WTC11 (cell line): ENCODE measurements at regions not wholly inside any gene's neighbourhood (a gene's known extent, or its start where the extent isn't known, plus 50 kb on each side); places are given as distances from the start of the nearest gene placed in this dataset.

Experiments
- ATAC-seq: fragments of 200-7000 bp; cut with Tn5 transposase; 2 replicates; pipeline ENCODE4 v1.10.0; 2021; ENCODE audit warnings: mild to moderate bottlenecking, moderate library complexity
- CTCF ChIA-PET: fragments of 300-600 bp; sonication (Branson Sonifier 250); formaldehyde crosslinking; loops from one replicate; lab custom pipeline; 2021; ENCODE audit warnings: antibody characterized with exemption; lab: Charles Lee
- POLR2A ChIA-PET: fragments of 350-600 bp; sonication (Branson Sonifier 250); formaldehyde crosslinking; loops from one replicate; lab custom pipeline; 2021; ENCODE audit warnings: antibody characterized with exemption; lab: Charles Lee
- DNase-seq: peaks from one replicate; pipeline ENCODE4 v3.0.0; 2021; ENCODE audit warnings: low spot score
- H3K27ac Mint-ChIP-seq: 2 replicates; pipeline ENCODE4 v1.8.0; 2021; ENCODE audit warnings: mixed read lengths
- H3K27me3 Mint-ChIP-seq: 2 replicates; pipeline ENCODE4 v1.8.0; 2021; ENCODE audit warnings: low read depth, mild to moderate bottlenecking, moderate library complexity, mixed read lengths
- H3K36me3 Mint-ChIP-seq: 2 replicates; pipeline ENCODE4 v1.8.0; 2021; ENCODE audit warnings: mixed read lengths
- H3K4me1 Mint-ChIP-seq: 2 replicates; pipeline ENCODE4 v1.8.0; 2022; ENCODE audit warnings: mixed read lengths
- H3K4me3 Mint-ChIP-seq: 2 replicates; pipeline ENCODE4 v1.8.0; 2021; ENCODE audit warnings: mild to moderate bottlenecking, moderate library complexity, mixed read lengths
- H3K9me3 Mint-ChIP-seq: 2 replicates; pipeline ENCODE4 v1.8.0; 2021; ENCODE audit warnings: mixed read lengths
- ATF1 ChIP-seq: sonication (generic); formaldehyde crosslinking; IDR thresholded peaks from 2 replicates; pipeline ENCODE4 v1.8.1; 2023; ENCODE audit warnings: mild to moderate bottlenecking, moderate library complexity, missing genetic modification reagents
- CREM ChIP-seq: sonication (generic); formaldehyde crosslinking; IDR thresholded peaks from 2 replicates; pipeline ENCODE4 v1.8.1; 2022; ENCODE audit warnings: mild to moderate bottlenecking, missing genetic modification reagents, moderate library complexity
- GRHL2 ChIP-seq: fragments of 250-450 bp; sonication (Bioruptor Pico); IDR thresholded peaks from 2 replicates; pipeline ENCODE4 v1.8.0; 2022; ENCODE audit warnings: mild to moderate bottlenecking, moderate library complexity; ENCODE audit not compliant: insufficient replicate concordance, severe bottlenecking
- GTF2I ChIP-seq: fragments of 250-450 bp; sonication (Bioruptor Pico); conservative IDR thresholded peaks from 2 replicates; pipeline ENCODE4 v1.4.0; 2021; ENCODE audit warnings: mild to moderate bottlenecking
- JUN ChIP-seq: sonication (generic); formaldehyde crosslinking; IDR thresholded peaks from 2 replicates; pipeline ENCODE4 v1.8.0; 2023; ENCODE audit warnings: mild to moderate bottlenecking, missing genetic modification reagents
- MXD4 ChIP-seq: fragments of 250-450 bp; sonication (Bioruptor Pico); IDR thresholded peaks from 2 replicates; pipeline ENCODE4 v1.8.0; 2021; ENCODE audit warnings: mild to moderate bottlenecking, moderate library complexity, borderline replicate concordance
- MYBL2 ChIP-seq: sonication (generic); formaldehyde crosslinking; IDR thresholded peaks from 2 replicates; pipeline ENCODE4 v1.8.1; 2023; ENCODE audit warnings: mild to moderate bottlenecking, moderate library complexity, missing genetic modification reagents
- OVOL2 ChIP-seq: fragments of 250-450 bp; sonication (Bioruptor Pico); IDR thresholded peaks from 2 replicates; pipeline ENCODE4 v1.9.0; 2021; ENCODE audit warnings: mild to moderate bottlenecking, borderline replicate concordance
- RORB ChIP-seq: fragments of 250-450 bp; sonication (Bioruptor Pico); IDR thresholded peaks from 2 replicates; pipeline ENCODE4 v1.9.0; 2021; ENCODE audit warnings: mild to moderate bottlenecking
- ZNF121 ChIP-seq: sonication (generic); formaldehyde crosslinking; IDR thresholded peaks from 2 replicates; pipeline ENCODE4 v1.8.0; 2023; ENCODE audit warnings: missing genetic modification reagents
- ZNF263 ChIP-seq: sonication (generic); formaldehyde crosslinking; IDR thresholded peaks from 2 replicates; pipeline ENCODE4 v1.8.1; 2022; ENCODE audit warnings: low read depth, mild to moderate bottlenecking, moderate library complexity, missing genetic modification reagents
- ZNF416 ChIP-seq: fragments of 250-450 bp; sonication (Bioruptor Pico); IDR thresholded peaks from 2 replicates; pipeline ENCODE4 v1.9.0; 2021; ENCODE audit warnings: mild to moderate bottlenecking, inconsistent platforms
- ZNF423 ChIP-seq: fragments of 250-450 bp; sonication (Bioruptor Pico); IDR thresholded peaks from 2 replicates; pipeline ENCODE4 v2.1.2; 2022; ENCODE audit warnings: mild to moderate bottlenecking, moderate library complexity
- TF ChIP-seq, protein P1 (sequence below): sonication (generic); formaldehyde crosslinking; IDR thresholded peaks from 2 replicates; pipeline ENCODE4 v1.8.1; 2022; ENCODE audit warnings: mild to moderate bottlenecking, moderate library complexity, missing genetic modification reagents
- TF ChIP-seq, protein P2 (sequence below): sonication (generic); formaldehyde crosslinking; IDR thresholded peaks from 2 replicates; pipeline ENCODE4 v1.8.1; 2023; ENCODE audit warnings: mild to moderate bottlenecking, missing genetic modification reagents, moderate library complexity
- TF ChIP-seq, protein P3 (sequence below): sonication (generic); formaldehyde crosslinking; IDR thresholded peaks from 2 replicates; pipeline ENCODE4 v1.8.0; 2023; ENCODE audit warnings: mild to moderate bottlenecking, missing genetic modification reagents
- TF ChIP-seq, protein P4 (sequence below): sonication (generic); formaldehyde crosslinking; IDR thresholded peaks from 2 replicates; pipeline ENCODE4 v1.8.1; 2022; ENCODE audit warnings: low read depth, mild to moderate bottlenecking, moderate library complexity, missing genetic modification reagents, borderline replicate concordance
- TF ChIP-seq, protein P5 (sequence below): sonication (generic); formaldehyde crosslinking; conservative IDR thresholded peaks from 2 replicates; pipeline ENCODE4 v1.8.1; 2022; ENCODE audit warnings: mild to moderate bottlenecking, missing genetic modification reagents
- TF ChIP-seq, protein P6 (sequence below): fragments of 250-450 bp; sonication (Bioruptor Pico); IDR thresholded peaks from 2 replicates; pipeline ENCODE4 v1.9.0; 2021; ENCODE audit warnings: mild to moderate bottlenecking
- TF ChIP-seq, protein P7 (sequence below): sonication (generic); formaldehyde crosslinking; IDR thresholded peaks from 2 replicates; pipeline ENCODE4 v1.8.1; 2023; ENCODE audit warnings: mild to moderate bottlenecking, missing genetic modification reagents
- TF ChIP-seq, protein P8 (sequence below): sonication (generic); formaldehyde crosslinking; IDR thresholded peaks from 2 replicates; pipeline ENCODE4 v1.8.0; 2022; ENCODE audit warnings: mild to moderate bottlenecking, missing genetic modification reagents
- TF ChIP-seq, protein P9 (sequence below): sonication (generic); formaldehyde crosslinking; IDR thresholded peaks from 2 replicates; pipeline ENCODE4 v1.8.1; 2023; ENCODE audit warnings: mild to moderate bottlenecking, missing genetic modification reagents

DNA sequence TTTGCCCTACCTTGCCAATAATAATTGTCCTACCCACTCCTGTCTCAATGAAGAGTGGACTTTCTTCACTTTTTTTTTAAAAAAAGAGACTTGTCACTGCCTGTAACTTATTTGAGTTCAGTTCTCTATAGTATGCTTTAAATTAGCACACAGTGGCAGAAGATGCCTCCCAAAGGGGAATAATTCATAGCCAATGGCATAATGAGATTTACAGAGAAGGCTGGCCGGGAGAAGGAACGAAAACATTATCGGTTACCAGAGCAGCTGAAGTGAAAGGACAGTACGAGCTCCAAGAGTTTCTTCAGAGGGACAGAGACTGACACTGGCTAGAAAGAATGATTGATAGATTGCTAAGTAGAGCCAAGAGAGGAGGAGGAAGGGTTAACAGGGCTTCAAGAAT lies 356.3 kb downstream of the EMP1 start:
- H3K9me3 Mint-ChIP-seq = no peaks in the 10 kb centered on the region
- no peak for TF ChIP-seq MXD4
- TF ChIP-seq GTF2I = no peak
- no peak for TF ChIP-seq CREM (CRISPR knock-in tag)
- no peak for TF ChIP-seq ZNF416 (CRISPR knock-in tag)
- TF ChIP-seq, protein P1, sequence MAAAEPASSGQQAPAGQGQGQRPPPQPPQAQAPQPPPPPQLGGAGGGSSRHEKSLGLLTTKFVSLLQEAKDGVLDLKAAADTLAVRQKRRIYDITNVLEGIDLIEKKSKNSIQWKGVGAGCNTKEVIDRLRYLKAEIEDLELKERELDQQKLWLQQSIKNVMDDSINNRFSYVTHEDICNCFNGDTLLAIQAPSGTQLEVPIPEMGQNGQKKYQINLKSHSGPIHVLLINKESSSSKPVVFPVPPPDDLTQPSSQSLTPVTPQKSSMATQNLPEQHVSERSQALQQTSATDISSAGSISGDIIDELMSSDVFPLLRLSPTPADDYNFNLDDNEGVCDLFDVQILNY (CRISPR knock-in tag) = no peak
- TF ChIP-seq ZNF121 (CRISPR knock-in tag) = no peak
- ChIA-PET POLR2A (no interaction called here), CTCF (interaction anchor here (1.0 to 1.3 kb wide), 3 partner anchors 18 to 297 kb away, joined by 3 to 4 read pairs (median 3); no protein-coding TSS in a partner anchor)
- no peaks in the 10 kb centered on the region for H3K36me3 Mint-ChIP-seq
- H3K4me1 Mint-ChIP-seq = no peaks in the 10 kb centered on the region
- no peak for ATAC-seq
- H3K27ac Mint-ChIP-seq = no peak overlapping the region
- DNase-seq = no peak
- H3K4me3 Mint-ChIP-seq = no peak overlapping the region
- no peaks in the 10 kb centered on the region for H3K27me3 Mint-ChIP-seq

DNA sequence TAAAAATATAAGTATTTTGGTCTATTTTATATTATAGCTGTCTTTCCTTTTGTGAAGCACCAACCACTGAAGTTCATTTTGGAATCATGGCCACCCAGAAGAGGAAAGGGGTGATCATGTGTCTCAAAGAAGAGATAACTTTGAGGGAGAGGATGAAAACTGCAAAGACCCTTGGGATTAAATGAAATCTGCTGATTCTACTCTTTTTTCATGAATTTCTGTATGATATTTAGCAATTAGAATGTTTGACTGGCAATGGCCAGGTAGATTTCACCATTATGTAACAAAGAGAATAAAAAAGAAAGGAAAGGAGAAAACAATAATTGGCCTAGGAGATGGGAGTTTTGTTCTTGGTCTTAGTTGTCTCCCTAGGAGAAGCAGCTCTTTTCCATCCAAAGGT lies 350.8 kb downstream of the EMP1 start:
- H3K27me3 Mint-ChIP-seq = peaks cover 6% of the 10 kb centered on the region; the same call in 1 of the 2 replicates
- no peak overlapping the region for H3K4me3 Mint-ChIP-seq
- no peak for ATAC-seq
- TF ChIP-seq ZNF263 = no peak
- TF ChIP-seq, protein P2, sequence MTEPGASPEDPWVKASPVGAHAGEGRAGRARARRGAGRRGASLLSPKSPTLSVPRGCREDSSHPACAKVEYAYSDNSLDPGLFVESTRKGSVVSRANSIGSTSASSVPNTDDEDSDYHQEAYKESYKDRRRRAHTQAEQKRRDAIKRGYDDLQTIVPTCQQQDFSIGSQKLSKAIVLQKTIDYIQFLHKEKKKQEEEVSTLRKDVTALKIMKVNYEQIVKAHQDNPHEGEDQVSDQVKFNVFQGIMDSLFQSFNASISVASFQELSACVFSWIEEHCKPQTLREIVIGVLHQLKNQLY = no peak
- TF ChIP-seq MXD4 = no peak
- TF ChIP-seq, protein P3, sequence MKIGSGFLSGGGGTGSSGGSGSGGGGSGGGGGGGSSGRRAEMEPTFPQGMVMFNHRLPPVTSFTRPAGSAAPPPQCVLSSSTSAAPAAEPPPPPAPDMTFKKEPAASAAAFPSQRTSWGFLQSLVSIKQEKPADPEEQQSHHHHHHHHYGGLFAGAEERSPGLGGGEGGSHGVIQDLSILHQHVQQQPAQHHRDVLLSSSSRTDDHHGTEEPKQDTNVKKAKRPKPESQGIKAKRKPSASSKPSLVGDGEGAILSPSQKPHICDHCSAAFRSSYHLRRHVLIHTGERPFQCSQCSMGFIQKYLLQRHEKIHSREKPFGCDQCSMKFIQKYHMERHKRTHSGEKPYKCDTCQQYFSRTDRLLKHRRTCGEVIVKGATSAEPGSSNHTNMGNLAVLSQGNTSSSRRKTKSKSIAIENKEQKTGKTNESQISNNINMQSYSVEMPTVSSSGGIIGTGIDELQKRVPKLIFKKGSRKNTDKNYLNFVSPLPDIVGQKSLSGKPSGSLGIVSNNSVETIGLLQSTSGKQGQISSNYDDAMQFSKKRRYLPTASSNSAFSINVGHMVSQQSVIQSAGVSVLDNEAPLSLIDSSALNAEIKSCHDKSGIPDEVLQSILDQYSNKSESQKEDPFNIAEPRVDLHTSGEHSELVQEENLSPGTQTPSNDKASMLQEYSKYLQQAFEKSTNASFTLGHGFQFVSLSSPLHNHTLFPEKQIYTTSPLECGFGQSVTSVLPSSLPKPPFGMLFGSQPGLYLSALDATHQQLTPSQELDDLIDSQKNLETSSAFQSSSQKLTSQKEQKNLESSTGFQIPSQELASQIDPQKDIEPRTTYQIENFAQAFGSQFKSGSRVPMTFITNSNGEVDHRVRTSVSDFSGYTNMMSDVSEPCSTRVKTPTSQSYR (CRISPR knock-in tag) = no peak
- TF ChIP-seq, protein P4, sequence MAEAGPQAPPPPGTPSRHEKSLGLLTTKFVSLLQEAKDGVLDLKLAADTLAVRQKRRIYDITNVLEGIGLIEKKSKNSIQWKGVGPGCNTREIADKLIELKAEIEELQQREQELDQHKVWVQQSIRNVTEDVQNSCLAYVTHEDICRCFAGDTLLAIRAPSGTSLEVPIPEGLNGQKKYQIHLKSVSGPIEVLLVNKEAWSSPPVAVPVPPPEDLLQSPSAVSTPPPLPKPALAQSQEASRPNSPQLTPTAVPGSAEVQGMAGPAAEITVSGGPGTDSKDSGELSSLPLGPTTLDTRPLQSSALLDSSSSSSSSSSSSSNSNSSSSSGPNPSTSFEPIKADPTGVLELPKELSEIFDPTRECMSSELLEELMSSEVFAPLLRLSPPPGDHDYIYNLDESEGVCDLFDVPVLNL = no peak
- TF ChIP-seq MYBL2 = no peak
- no peak for TF ChIP-seq ZNF423
- TF ChIP-seq, protein P5, sequence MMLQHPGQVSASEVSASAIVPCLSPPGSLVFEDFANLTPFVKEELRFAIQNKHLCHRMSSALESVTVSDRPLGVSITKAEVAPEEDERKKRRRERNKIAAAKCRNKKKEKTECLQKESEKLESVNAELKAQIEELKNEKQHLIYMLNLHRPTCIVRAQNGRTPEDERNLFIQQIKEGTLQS (CRISPR knock-in tag) = no peak
- TF ChIP-seq JUN (CRISPR knock-in tag) = no peak
- TF ChIP-seq, protein P6, sequence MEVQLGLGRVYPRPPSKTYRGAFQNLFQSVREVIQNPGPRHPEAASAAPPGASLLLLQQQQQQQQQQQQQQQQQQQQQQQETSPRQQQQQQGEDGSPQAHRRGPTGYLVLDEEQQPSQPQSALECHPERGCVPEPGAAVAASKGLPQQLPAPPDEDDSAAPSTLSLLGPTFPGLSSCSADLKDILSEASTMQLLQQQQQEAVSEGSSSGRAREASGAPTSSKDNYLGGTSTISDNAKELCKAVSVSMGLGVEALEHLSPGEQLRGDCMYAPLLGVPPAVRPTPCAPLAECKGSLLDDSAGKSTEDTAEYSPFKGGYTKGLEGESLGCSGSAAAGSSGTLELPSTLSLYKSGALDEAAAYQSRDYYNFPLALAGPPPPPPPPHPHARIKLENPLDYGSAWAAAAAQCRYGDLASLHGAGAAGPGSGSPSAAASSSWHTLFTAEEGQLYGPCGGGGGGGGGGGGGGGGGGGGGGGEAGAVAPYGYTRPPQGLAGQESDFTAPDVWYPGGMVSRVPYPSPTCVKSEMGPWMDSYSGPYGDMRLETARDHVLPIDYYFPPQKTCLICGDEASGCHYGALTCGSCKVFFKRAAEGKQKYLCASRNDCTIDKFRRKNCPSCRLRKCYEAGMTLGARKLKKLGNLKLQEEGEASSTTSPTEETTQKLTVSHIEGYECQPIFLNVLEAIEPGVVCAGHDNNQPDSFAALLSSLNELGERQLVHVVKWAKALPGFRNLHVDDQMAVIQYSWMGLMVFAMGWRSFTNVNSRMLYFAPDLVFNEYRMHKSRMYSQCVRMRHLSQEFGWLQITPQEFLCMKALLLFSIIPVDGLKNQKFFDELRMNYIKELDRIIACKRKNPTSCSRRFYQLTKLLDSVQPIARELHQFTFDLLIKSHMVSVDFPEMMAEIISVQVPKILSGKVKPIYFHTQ (CRISPR knock-in tag) = no peak
- no peak for TF ChIP-seq RORB (CRISPR knock-in tag)
- no peak for TF ChIP-seq OVOL2
- no peak for TF ChIP-seq ATF1 (CRISPR knock-in tag)
- TF ChIP-seq GRHL2 (CRISPR knock-in tag) = no peak
- TF ChIP-seq, protein P7, sequence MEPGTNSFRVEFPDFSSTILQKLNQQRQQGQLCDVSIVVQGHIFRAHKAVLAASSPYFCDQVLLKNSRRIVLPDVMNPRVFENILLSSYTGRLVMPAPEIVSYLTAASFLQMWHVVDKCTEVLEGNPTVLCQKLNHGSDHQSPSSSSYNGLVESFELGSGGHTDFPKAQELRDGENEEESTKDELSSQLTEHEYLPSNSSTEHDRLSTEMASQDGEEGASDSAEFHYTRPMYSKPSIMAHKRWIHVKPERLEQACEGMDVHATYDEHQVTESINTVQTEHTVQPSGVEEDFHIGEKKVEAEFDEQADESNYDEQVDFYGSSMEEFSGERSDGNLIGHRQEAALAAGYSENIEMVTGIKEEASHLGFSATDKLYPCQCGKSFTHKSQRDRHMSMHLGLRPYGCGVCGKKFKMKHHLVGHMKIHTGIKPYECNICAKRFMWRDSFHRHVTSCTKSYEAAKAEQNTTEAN (CRISPR knock-in tag) = no peak
- TF ChIP-seq, protein P8, sequence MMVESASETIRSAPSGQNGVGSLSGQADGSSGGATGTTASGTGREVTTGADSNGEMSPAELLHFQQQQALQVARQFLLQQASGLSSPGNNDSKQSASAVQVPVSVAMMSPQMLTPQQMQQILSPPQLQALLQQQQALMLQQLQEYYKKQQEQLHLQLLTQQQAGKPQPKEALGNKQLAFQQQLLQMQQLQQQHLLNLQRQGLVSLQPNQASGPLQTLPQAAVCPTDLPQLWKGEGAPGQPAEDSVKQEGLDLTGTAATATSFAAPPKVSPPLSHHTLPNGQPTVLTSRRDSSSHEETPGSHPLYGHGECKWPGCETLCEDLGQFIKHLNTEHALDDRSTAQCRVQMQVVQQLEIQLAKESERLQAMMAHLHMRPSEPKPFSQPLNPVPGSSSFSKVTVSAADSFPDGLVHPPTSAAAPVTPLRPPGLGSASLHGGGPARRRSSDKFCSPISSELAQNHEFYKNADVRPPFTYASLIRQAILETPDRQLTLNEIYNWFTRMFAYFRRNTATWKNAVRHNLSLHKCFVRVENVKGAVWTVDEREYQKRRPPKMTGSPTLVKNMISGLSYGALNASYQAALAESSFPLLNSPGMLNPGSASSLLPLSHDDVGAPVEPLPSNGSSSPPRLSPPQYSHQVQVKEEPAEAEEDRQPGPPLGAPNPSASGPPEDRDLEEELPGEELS (CRISPR knock-in tag) = no peak
- TF ChIP-seq, protein P9, sequence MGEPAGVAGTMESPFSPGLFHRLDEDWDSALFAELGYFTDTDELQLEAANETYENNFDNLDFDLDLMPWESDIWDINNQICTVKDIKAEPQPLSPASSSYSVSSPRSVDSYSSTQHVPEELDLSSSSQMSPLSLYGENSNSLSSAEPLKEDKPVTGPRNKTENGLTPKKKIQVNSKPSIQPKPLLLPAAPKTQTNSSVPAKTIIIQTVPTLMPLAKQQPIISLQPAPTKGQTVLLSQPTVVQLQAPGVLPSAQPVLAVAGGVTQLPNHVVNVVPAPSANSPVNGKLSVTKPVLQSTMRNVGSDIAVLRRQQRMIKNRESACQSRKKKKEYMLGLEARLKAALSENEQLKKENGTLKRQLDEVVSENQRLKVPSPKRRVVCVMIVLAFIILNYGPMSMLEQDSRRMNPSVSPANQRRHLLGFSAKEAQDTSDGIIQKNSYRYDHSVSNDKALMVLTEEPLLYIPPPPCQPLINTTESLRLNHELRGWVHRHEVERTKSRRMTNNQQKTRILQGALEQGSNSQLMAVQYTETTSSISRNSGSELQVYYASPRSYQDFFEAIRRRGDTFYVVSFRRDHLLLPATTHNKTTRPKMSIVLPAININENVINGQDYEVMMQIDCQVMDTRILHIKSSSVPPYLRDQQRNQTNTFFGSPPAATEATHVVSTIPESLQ = no peak
- POLR2A ChIA-PET = no interaction called here
- no peaks in the 10 kb centered on the region for H3K4me1 Mint-ChIP-seq
- H3K27ac Mint-ChIP-seq = no peak overlapping the region
- CTCF ChIA-PET = interaction anchor here (1.9 to 5.2 kb wide), 3 partner anchors 13 to 291 kb away, joined by 5 to 32 read pairs (median 6); no protein-coding TSS in a partner anchor
- H3K9me3 Mint-ChIP-seq = no peaks in the 10 kb centered on the region
- DNase-seq = no peak
- H3K36me3 Mint-ChIP-seq = no peaks in the 10 kb centered on the region
